Eye (tissue), 1 donor: ENCODE measurements at regions not wholly inside any gene's neighbourhood (a gene's known extent, or its start where the extent isn't known, plus 50 kb on each side); places are given as distances from the start of the nearest gene placed in this dataset.
"Not testable (repeated sequence)": the region's sequence is repeated elsewhere in the genome, so short reads cannot be mapped to it uniquely, and the experiment has no call there.

Experiments used
- DNase-seq: peaks from one replicate; pipeline ENCODE4 v3.0.0-alpha.2; 2015

- no peak for DNase-seq
Observed at GRCh38 chr15:46879032-46879770, 838.1 kb upstream of the SEMA6D start.

- no peak for DNase-seq
Observed at GRCh38 chr15:46880791-46881190, 836.5 kb upstream of the SEMA6D start.

- no peak for DNase-seq
Observed at GRCh38 chr15:46892621-46893160, 824.6 kb upstream of the SEMA6D start.

- no peak for DNase-seq
Observed at GRCh38 chr15:46894644-46895043, 822.7 kb upstream of the SEMA6D start.

- no peak for DNase-seq
Observed at GRCh38 chr15:46897266-46897665, 820.0 kb upstream of the SEMA6D start.

GRCh38 chr15:46901001-46901400, 816.3 kb upstream of the SEMA6D start:
- no peak for DNase-seq

GRCh38 chr15:46917721-46918252, 799.5 kb upstream of the SEMA6D start:
- no peak for DNase-seq

- DNase-seq = no peak
Observed at GRCh38 chr15:46918462-46919140, 798.7 kb upstream of the SEMA6D start.

- no peak for DNase-seq
Observed at GRCh38 chr15:46921891-46922290, 795.4 kb upstream of the SEMA6D start.

- no peak for DNase-seq
Observed at GRCh38 chr15:46930426-46930825, 786.9 kb upstream of the SEMA6D start.

- no peak for DNase-seq
Observed at GRCh38 chr15:46933332-46933731, 784.0 kb upstream of the SEMA6D start.

- no peak for DNase-seq
Observed at GRCh38 chr15:46934851-46935250, 782.5 kb upstream of the SEMA6D start.

GRCh38 chr15:46938169-46938568, 779.1 kb upstream of the SEMA6D start:
- DNase-seq = no peak

- no peak for DNase-seq
Observed at GRCh38 chr15:46941241-46941640, 776.1 kb upstream of the SEMA6D start.

- no peak for DNase-seq
Observed at GRCh38 chr15:46946953-46947352, 770.4 kb upstream of the SEMA6D start.

- no peak for DNase-seq
Observed at GRCh38 chr15:46955576-46955975, 761.7 kb upstream of the SEMA6D start.

- DNase-seq = no peak
Observed at GRCh38 chr15:46956456-46956855, 760.8 kb upstream of the SEMA6D start.

GRCh38 chr15:46956881-46957280, 760.4 kb upstream of the SEMA6D start:
- no peak for DNase-seq

GRCh38 chr15:46960581-46960980, 756.7 kb upstream of the SEMA6D start:
- no peak for DNase-seq

- no peak for DNase-seq
Observed at GRCh38 chr15:46961795-46962194, 755.5 kb upstream of the SEMA6D start.

GRCh38 chr15:46988055-46988454, 729.2 kb upstream of the SEMA6D start:
- DNase-seq = not testable (repeated sequence)

GRCh38 chr15:46996359-46996758, 720.9 kb upstream of the SEMA6D start:
- no peak for DNase-seq

GRCh38 chr15:46997501-46997900, 719.8 kb upstream of the SEMA6D start:
- no peak for DNase-seq

GRCh38 chr15:47003568-47003967, 713.7 kb upstream of the SEMA6D start:
- DNase-seq = no peak
